ENCODE measurements at regions not wholly inside any gene's neighbourhood (a gene's known extent, or its start where the extent isn't known, plus 50 kb on each side); places are given as distances from the start of the nearest gene placed in this dataset.
A peak's percentile ranks its signal among the peaks of the same experiment; 100 is the strongest.
"Not testable (repeated sequence)": the region's sequence is repeated elsewhere in the genome, so short reads cannot be mapped to it uniquely, and the experiment has no call there.

DNA sequence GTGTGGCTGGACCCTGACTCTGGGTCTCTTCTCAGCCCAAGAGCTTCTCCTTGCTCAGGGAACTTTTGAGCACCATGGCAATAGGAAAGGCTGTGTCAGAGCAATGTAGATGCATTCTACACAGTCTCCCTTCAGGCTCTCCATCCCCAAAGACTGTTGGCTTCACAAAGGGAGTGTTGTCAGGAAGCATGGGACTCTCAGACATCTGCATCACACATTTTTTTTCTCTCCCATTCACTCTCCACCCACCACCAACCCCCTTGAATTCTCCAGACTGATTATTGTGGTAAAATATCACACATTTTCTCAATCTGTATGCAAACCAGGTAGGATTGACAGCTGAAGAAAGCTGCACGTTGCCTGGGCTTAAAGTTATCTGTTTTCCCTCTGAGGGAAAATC, 105.4 kb upstream of the WARS2 start:
- no peak for ATAC-seq (ENCODE audit: poor library complexity)
- intact Hi-C loops (cut with DNase I), result no loop called here

GRCh38 chr1:119249283-119249682, 108.8 kb upstream of the WARS2 start:
- ATAC-seq (ENCODE audit: poor library complexity) (no peak), DNase-seq (no peak)
- intact Hi-C loops (cut with DNase I), result no loop called here

More for the DNA sequence above, 105.4 kb upstream of the WARS2 start:
- DNase-seq, result no peak

DNA sequence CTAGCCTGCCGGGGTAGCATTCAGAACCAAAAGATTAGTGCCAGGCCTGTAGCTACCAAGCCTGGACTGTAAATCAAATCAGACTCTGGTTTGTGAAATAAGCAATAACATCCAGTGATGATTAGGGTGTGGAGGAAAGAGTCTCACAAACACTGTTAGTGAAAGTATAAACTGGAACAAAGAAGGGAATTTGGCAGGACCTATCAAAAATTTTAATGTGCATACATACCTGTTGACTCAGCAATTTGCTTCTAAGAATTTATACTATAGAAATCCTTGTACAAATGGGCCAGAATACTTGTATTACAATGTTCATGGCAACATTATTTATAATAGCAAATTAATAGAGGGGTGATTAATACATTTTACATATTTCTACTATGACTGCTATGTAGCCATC, 109.8 kb upstream of the WARS2 start:
- intact Hi-C loops (cut with DNase I), result no loop called here
- DNase-seq (no peak), ATAC-seq (ENCODE audit: poor library complexity) (no peak)

- ATAC-seq (ENCODE audit: poor library complexity) (no peak), DNase-seq (no peak)
- intact Hi-C loops (cut with DNase I), result no loop called here
These were observed 111.3 kb upstream of the WARS2 start for GRCh38 chr1:119251751-119252150.

DNA sequence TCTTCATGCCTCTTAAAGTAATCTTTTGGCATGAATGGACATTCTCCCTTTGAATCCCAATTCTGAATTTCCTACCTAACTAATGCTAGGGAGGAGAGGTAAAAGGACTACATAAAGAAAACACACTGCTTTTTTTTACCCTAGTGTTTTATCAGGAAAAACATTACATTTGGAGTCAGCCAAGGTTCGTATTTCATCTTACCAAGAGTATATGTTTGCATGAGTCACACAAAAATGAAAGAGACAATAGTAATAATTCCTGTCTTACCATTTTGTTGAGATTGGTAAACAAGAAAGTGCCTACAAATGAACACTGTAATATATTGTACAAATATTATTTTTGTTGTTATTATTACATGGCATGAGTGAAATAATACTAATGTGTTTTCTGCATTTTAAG, 112.9 kb upstream of the WARS2 start:
- ATAC-seq (ENCODE audit: poor library complexity) (no peak), DNase-seq (no peak)
- intact Hi-C loops (cut with DNase I), result no loop called here

- ATAC-seq (ENCODE audit: poor library complexity) (no peak), DNase-seq (no peak)
- intact Hi-C loops (cut with DNase I), result no loop called here
These were observed 113.7 kb upstream of the WARS2 start for GRCh38 chr1:119254067-119254720.

DNA sequence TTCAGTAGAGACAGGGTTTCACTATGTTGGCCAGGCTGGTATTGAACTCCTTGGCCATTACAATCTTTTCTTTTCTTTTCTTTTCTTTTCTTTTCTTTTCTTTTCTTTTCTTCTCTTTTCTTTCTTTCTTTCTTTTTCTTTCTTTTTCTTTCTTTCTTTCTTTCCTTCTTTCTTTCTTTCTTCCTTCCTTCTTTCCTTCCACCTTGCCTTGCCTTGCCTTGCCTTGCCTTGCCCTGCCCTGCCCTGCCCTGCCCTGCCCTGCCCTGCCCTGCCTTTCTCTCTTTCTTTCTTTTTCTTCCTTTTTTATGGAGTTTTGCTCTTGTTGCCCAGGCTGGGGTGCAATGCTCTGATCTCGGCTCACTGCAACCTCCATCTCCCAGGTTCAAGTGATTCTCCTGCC, 112.5 kb upstream of the HAO2 start:
- intact Hi-C loops (cut with DNase I); ATAC-seq (ENCODE audit: poor library complexity); DNase-seq: not testable (repeated sequence)

DNA sequence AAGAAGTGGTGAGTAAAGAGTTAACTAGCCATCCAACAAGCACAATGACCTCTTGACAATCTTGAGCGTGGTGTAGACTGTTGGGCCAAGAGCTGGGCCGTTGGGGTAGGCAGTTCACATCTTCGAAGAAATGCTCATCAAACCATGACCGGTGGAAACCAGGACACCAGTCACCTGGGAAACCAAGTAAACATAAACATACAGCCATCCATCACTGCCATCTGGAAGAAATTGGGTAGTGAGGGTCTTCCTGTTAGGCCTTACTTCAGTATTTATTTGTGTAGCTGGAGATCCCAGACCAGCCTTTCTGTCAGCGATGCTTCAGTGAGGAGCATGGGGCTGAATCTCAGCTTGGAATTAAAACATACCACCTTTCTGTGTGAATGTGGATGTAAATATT, 108.1 kb upstream of the HAO2 start:
- ATAC-seq (ENCODE audit: poor library complexity) (no peak), DNase-seq (no peak)
- intact Hi-C loops (cut with DNase I), result no loop called here

GRCh38 chr1:119266386-119266785, 102.2 kb upstream of the HAO2 start:
- no peak for ATAC-seq (ENCODE audit: poor library complexity)

GRCh38 chr1:119266858-119267257, 101.7 kb upstream of the HAO2 start:
- DNase-seq (no peak), ATAC-seq (ENCODE audit: poor library complexity) (no peak)
- intact Hi-C loops (cut with DNase I), result no loop called here

More at GRCh38 chr1:119266386-119266785, 102.2 kb upstream of the HAO2 start:
- no peak for DNase-seq
- intact Hi-C loops (cut with DNase I), result no loop called here

DNA sequence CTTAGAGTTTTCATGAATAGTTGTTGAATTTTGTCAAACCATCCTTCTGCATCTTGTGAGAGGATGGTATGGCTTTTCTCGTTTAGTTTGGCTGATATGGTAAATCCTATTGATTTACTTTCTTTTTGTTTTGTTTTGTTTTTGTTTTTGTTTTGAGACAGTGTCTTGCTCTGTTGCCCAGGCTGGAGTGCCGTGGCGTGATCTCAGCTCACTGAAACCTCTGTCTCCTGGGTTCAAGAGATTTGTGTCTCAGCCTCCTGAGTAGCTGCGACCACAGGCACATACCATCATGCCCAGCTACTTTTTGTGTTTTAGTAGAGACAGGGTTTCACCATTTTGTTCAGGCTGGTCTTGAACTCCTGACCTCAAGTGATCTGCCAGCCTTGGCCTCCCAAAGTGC, 101.3 kb upstream of the HAO2 start:
- ATAC-seq (ENCODE audit: poor library complexity); intact Hi-C loops (cut with DNase I); DNase-seq: not testable (repeated sequence)

GRCh38 chr1:119268879-119269278, 99.7 kb upstream of the HAO2 start:
- no peak for DNase-seq
- intact Hi-C loops (cut with DNase I), result no loop called here
- ATAC-seq (ENCODE audit: poor library complexity), result no peak

- intact Hi-C loops (cut with DNase I), result no loop called here
- ATAC-seq (ENCODE audit: poor library complexity), result peak; percentile 73
- DNase-seq, result no peak
These were observed 93.1 kb upstream of the HAO2 start for GRCh38 chr1:119275145-119276134.

GRCh38 chr1:119276558-119276957, 92.0 kb upstream of the HAO2 start:
- DNase-seq (no peak), ATAC-seq (ENCODE audit: poor library complexity) (no peak)
- intact Hi-C loops (cut with DNase I), result no loop called here

GRCh38 chr1:119279456-119280381, 88.9 kb upstream of the HAO2 start:
- DNase-seq (no peak), ATAC-seq (ENCODE audit: poor library complexity) (peak; percentile 39)
- intact Hi-C loops (cut with DNase I), result no loop called here

DNA sequence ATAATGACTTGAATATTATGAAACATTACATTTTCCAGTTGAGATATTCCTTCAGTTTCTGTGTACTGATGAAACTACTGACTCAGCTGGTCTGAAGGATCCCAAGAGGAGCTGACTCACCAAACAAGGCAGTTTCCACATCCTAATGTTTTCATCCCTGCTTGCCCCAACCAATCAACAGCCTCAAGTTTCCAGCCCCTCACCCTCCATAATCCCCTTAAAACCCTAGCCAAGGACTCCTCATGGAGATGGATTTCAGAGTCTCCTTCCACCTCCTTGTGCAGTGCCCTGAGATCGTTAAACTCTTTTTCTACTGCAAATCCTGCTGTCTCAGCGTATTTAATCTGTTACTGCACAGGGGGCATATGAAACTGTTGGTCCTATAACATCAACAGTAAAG, 83.1 kb upstream of the HAO2 start:
- peak; percentile 51 for ATAC-seq (ENCODE audit: poor library complexity)

DNA sequence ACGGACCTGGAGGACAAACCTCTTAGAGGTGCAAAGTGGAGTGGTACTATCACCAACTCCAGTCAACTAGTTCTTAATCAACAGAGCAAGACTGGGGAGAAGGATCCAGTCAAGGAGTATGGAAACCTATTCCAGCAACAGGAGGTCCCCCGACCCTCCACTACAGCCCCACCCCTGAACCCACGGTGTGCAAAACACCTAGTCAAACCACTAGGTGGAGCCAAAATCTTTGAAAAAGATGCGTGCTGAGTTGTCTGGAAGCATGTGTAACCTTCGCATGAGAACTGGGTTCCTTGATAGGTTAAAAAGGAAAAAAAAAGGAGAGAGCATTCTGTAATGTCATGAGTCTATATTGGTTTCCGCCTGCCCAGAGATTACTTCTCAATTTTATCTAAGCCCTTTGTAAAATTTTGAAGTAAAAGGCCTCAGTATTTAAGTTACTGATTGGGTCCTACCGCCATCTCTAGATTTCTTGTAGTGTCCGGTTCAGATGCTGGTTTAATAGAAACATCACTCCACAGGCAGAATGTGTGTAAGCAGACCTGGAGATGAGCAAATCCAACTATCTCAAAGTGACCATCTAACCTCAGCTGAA, 81.9 kb upstream of the HAO2 start:
- no peak for ATAC-seq (ENCODE audit: poor library complexity)
- no peak for DNase-seq
- intact Hi-C loops (cut with DNase I), result no loop called here

More for the DNA sequence above, 83.1 kb upstream of the HAO2 start:
- intact Hi-C loops (cut with DNase I), result no loop called here
- DNase-seq, result no peak

- ATAC-seq (ENCODE audit: poor library complexity) (no peak), DNase-seq (no peak)
- intact Hi-C loops (cut with DNase I), result no loop called here
These were observed 79.8 kb upstream of the HAO2 start for GRCh38 chr1:119288751-119289150.

DNA sequence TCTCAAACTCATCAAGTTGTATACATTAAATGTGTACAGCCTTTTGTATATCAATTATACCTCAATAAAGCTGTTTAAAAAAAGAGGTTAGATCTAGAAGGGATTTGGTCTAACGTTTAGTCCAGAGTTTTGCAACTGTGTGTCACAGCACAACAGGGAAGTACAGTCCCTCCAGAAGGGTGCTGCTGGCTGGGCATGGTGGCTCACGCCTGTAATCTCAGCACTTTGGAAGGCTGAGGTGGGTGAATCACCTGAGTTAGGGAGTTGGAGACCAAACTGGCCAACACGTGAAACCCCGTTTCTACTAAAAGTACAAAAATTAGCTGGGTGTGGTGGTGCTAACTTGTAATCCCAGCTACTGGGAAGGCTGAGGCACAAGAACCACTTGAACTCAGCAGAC, 78.3 kb upstream of the HAO2 start:
- intact Hi-C loops (cut with DNase I), result no loop called here
- DNase-seq (no peak), ATAC-seq (ENCODE audit: poor library complexity) (no peak)
